Gastroesophageal sphincter (tissue), 4 donors: ENCODE measurements at regions not wholly inside any gene's neighbourhood (a gene's known extent, or its start where the extent isn't known, plus 50 kb on each side); places are given as distances from the start of the nearest gene placed in this dataset.

Source experiments
- ATAC-seq: fragments of 150-250 bp; one replicate; pipeline ENCODE4 v1.9.1; 2016; ENCODE audit warnings: mild to moderate bottlenecking, moderate library complexity
- H3K27ac ChIP-seq, 4 donors: fragments of 200-600 bp; sonication (generic) in 3 of 4; 1 replicate in 3 of 4; 2 replicates in 1 of 4; pipeline ENCODE4 v1.5.1; 2016 to 2019
- H3K27me3 ChIP-seq: fragments of 200-600 bp; sonication (generic); one replicate; pipeline ENCODE4 v1.5.1; 2019
- H3K36me3 ChIP-seq, 2 donors: fragments of 200-600 bp; sonication (generic); one replicate each; pipeline ENCODE4 v1.5.1; 2019; ENCODE audit warnings: control low read depth in 1 of 2
- H3K4me1 ChIP-seq, 3 donors: fragments of 200-600 bp; sonication (generic); 1 replicate in 2 of 3; 2 replicates in 1 of 3; pipeline ENCODE4 v1.5.1; 2016 to 2019; ENCODE audit warnings: control low read depth in 2 of 3
- H3K4me3 ChIP-seq, 2 donors: fragments of 200-600 bp; sonication (generic); one replicate each; pipeline ENCODE4 v1.5.1; 2019; ENCODE audit warnings: mild to moderate bottlenecking in 1 of 2, moderate library complexity in 1 of 2
- H3K9me3 ChIP-seq, 3 donors: fragments of 200-600 bp; sonication (generic); one replicate each; pipeline ENCODE4 v1.5.1; 2017 to 2019; ENCODE audit warnings: control low read depth in 2 of 3
- EP300 ChIP-seq: sonication (generic); formaldehyde crosslinking; IDR thresholded peaks from one replicate; pipeline ENCODE4 v1.6.1; 2017; ENCODE audit warnings: antibody characterized with exemption, mild to moderate bottlenecking
- POLR2A ChIP-seq, 2 donors: fragments of 450-650 bp; IDR thresholded peaks; one replicate each; pipeline ENCODE4 v1.6.1; 2017; ENCODE audit warnings: antibody characterized with exemption in 2 of 2, mild to moderate bottlenecking in 2 of 2, moderate library complexity in 1 of 2
- POLR2AphosphoS5 ChIP-seq: sonication (generic); formaldehyde crosslinking; IDR thresholded peaks from one replicate; pipeline ENCODE4 v1.6.1; 2017; ENCODE audit warnings: antibody characterized with exemption
- WGBS, 2 donors: methylation state at CpG; one replicate each; pipeline ENCODE4 v1.1.5; 2018; ENCODE audit warnings: low coverage in 1 of 2; 5-methylcytosine and 5-hydroxymethylcytosine counted together
- TF ChIP-seq, protein P1 (sequence below), 4 experiments: fragments of 200-600 bp in 2 of 4; fragments of 450-650 bp in 2 of 4; sonication (generic) in 1 of 4; IDR thresholded peaks; one replicate each; pipeline ENCODE4 v1.5.1; 2017 to 2019; ENCODE audit warnings: antibody characterized with exemption in 4 of 4, mild to moderate bottlenecking in 2 of 4, moderate library complexity in 2 of 4

DNA sequence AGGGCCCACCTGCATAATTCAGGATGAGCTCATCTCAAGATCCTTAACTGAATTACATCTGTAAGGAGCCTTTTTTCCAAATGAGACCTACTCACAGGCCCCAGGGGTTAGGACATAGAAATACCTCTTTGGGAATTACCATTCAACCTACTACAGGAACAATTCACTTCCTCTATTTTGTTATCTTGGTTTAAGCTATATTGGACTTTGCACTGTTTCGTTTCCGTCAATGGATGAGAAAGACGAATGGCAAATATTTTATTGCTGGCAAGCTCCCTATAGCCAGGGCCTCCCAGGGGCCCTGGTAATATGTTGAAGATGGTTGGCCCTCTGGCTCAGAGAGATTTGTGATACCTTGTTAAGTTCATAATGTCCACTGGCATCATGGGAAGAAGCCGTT, 384.2 kb upstream of the DUSP10 start:
- H3K36me3 ChIP-seq: no peaks in the 10 kb centered on the region
- no peak for ATAC-seq

DNA sequence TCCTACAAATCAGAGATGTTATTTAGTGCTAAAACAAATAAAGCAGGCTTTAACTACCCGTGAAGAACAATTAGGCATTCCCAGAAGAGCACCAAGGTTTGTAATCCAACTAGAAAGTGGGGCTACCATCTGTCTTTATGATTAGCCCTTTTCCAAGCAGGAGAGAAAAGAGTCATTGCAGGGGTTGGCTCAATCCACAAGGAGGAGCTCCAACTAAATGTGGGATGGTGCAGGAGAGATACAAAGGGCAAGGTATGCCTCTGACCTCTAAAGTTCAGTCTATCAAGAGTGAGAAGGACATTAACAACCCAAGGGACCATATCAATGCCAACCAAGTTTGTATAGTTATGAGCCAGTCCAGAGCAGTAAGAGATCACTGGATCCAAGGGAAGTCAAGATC, 382.7 kb upstream of the DUSP10 start:
- no peak for TF ChIP-seq POLR2A (IDR thresholded peaks at IDR 0.05)
- no peak for TF ChIP-seq EP300
- TF ChIP-seq, protein P1, sequence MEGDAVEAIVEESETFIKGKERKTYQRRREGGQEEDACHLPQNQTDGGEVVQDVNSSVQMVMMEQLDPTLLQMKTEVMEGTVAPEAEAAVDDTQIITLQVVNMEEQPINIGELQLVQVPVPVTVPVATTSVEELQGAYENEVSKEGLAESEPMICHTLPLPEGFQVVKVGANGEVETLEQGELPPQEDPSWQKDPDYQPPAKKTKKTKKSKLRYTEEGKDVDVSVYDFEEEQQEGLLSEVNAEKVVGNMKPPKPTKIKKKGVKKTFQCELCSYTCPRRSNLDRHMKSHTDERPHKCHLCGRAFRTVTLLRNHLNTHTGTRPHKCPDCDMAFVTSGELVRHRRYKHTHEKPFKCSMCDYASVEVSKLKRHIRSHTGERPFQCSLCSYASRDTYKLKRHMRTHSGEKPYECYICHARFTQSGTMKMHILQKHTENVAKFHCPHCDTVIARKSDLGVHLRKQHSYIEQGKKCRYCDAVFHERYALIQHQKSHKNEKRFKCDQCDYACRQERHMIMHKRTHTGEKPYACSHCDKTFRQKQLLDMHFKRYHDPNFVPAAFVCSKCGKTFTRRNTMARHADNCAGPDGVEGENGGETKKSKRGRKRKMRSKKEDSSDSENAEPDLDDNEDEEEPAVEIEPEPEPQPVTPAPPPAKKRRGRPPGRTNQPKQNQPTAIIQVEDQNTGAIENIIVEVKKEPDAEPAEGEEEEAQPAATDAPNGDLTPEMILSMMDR (IDR thresholded peaks at IDR 0.05): no peak
- TF ChIP-seq POLR2AphosphoS5: no peak
- 40 to 50% methylated on average over 1 of the region's 1 CpG for WGBS, 2 donors
- ATAC-seq: no peak

More for the DNA sequence above, 384.2 kb upstream of the DUSP10 start:
- no peaks in the 10 kb centered on the region for H3K4me1 ChIP-seq
- H3K27ac ChIP-seq: no peak overlapping the region
- no peak overlapping the region for H3K4me3 ChIP-seq
- TF ChIP-seq POLR2A (IDR thresholded peaks at IDR 0.05): no peak
- no peak for TF ChIP-seq EP300
- TF ChIP-seq, protein P1 (IDR thresholded peaks at IDR 0.05): no peak
- TF ChIP-seq POLR2AphosphoS5: no peak
- no peaks in the 10 kb centered on the region for H3K9me3 ChIP-seq
- H3K27me3 ChIP-seq: no peaks in the 10 kb centered on the region
- 68 to 90% methylated on average over 2 to 4 of the region's 4 CpGs for WGBS, 2 donors

GRCh38 chr1:222123111-222123510, 381.2 kb upstream of the DUSP10 start:
- H3K36me3 ChIP-seq: no peaks in the 10 kb centered on the region
- H3K27ac ChIP-seq: no peak overlapping the region
- H3K9me3 ChIP-seq: no peaks in the 10 kb centered on the region
- H3K4me3 ChIP-seq: no peak overlapping the region
- TF ChIP-seq POLR2AphosphoS5 (no peak), POLR2A (IDR thresholded peaks at IDR 0.05) (no peak), EP300 (no peak)
- TF ChIP-seq, protein P1 (IDR thresholded peaks at IDR 0.05): no peak
- ATAC-seq: no peak
- no peaks in the 10 kb centered on the region for H3K27me3 ChIP-seq
- WGBS, 2 donors: 64 to 100% methylated on average over 2 of the region's 2 CpGs
- H3K4me1 ChIP-seq: no peaks in the 10 kb centered on the region

More for the DNA sequence above, 382.7 kb upstream of the DUSP10 start:
- Histone ChIP-seq H3K27me3 (no peaks in the 10 kb centered on the region), H3K27ac (no peak overlapping the region), H3K9me3 (no peaks in the 10 kb centered on the region), H3K4me1 (no peaks in the 10 kb centered on the region), H3K36me3 (no peaks in the 10 kb centered on the region), H3K4me3 (no peak overlapping the region)

DNA sequence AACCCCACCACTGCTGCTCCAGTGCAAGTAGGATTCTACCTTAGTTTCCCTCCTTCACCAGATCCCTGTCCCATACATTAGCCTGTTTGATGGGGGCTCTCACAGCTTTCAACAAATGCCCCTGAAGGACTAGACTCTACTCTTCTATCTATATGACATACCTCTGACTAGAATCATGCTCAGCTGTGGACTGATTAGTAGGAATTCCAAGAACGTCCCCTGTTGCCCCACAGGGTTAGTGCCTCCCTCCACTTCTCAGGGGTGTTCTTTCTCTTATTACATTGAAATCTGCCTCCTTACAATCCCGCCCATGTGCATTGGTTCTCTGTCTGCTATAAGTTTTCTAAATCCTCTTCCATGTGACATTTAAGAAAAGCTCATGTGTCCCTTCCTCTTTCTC, 375.9 kb upstream of the DUSP10 start:
- no peak for TF ChIP-seq POLR2AphosphoS5
- no peak for TF ChIP-seq POLR2A (IDR thresholded peaks at IDR 0.05)
- Histone ChIP-seq H3K4me1 (no peaks in the 10 kb centered on the region), H3K4me3 (no peak overlapping the region), H3K27me3 (no peaks in the 10 kb centered on the region), H3K36me3 (no peaks in the 10 kb centered on the region), H3K27ac (no peak overlapping the region), H3K9me3 (peaks cover 0 to 5% (median 0%) of the 10 kb centered on the region in 3 donors)
- WGBS, 2 donors: 52 to 100% methylated on average over 2 of the region's 2 CpGs
- ATAC-seq: no peak

- Histone ChIP-seq H3K4me3 (no peak overlapping the region), H3K27ac (no peak overlapping the region), H3K4me1 (no peaks in the 10 kb centered on the region), H3K9me3 (peaks cover 0 to 5% (median 0%) of the 10 kb centered on the region in 3 donors), H3K36me3 (no peaks in the 10 kb centered on the region), H3K27me3 (no peaks in the 10 kb centered on the region)
- TF ChIP-seq, protein P1 (IDR thresholded peaks at IDR 0.05): no peak
- TF ChIP-seq POLR2A (IDR thresholded peaks at IDR 0.05) (no peak), EP300 (no peak), POLR2AphosphoS5 (no peak)
- ATAC-seq: no peak
- WGBS, 2 donors: 38 to 51% methylated on average over 3 of the region's 3 CpGs
These were observed 372.8 kb upstream of the DUSP10 start for GRCh38 chr1:222114536-222115156.
